ENCODE measurements at regions not wholly inside any gene's neighbourhood (a gene's known extent, or its start where the extent isn't known, plus 50 kb on each side); places are given as distances from the start of the nearest gene placed in this dataset.

DNA sequence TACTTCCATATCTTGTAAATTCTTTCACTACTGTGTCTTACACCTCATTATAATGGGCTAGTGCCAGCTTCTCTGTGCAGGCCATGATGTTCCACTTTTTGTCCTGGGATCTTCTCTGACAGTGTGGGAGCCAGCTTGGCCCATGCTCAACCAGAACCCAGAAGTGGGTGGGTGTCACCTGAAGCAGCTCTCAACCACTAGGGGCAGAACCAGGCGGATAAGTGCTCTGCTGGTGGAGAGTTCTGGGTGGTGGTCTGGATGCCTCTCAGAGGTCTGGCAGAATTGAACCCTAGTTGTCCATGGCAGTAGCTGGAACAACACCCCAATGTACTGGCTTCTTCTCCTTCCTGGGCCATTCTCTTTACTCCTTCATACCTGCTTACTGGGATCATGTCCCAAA, 254.1 kb upstream of the N4BP1 start:
- peaks cover 24% of the 10 kb centered on the region for H3K27me3 Mint-ChIP-seq (ENCODE audit: insufficient read depth, unreplicated experiment)
- H3K4me1 Mint-ChIP-seq (ENCODE audit: low read depth, unreplicated experiment), result no peaks in the 10 kb centered on the region
- CTCF ChIA-PET, result no interaction called here
- no peak overlapping the region for H3K27ac Mint-ChIP-seq (ENCODE audit: unreplicated experiment)
- no peaks in the 10 kb centered on the region for H3K36me3 Mint-ChIP-seq (ENCODE audit: insufficient read depth, unreplicated experiment)
- no peaks in the 10 kb centered on the region for H3K9me3 Mint-ChIP-seq (ENCODE audit: unreplicated experiment)
- no peak overlapping the region for H3K4me3 ChIP-seq (ENCODE audit: low read depth, low read length)
- no peaks in the 10 kb centered on the region for H3K4me1 ChIP-seq
- H3K9me3 ChIP-seq, result no peaks in the 10 kb centered on the region
- TF ChIP-seq CTCF (IDR thresholded peaks at IDR 0.05; ENCODE audit: insufficient read depth in 1 of 2, low read depth in 1 of 2, low read length in 1 of 2, severe bottlenecking in 1 of 2, unreplicated experiment in 1 of 2), result peak in 1 of 2 experiments; percentile 24
- no peak for DNase-seq
- POLR2A ChIA-PET, result no interaction called here
- no peaks in the 10 kb centered on the region for H3K27me3 ChIP-seq (replicated peaks; ENCODE audit: control insufficient read depth, insufficient read depth, low read length)
- H3K36me3 ChIP-seq (ENCODE audit: control insufficient read depth, insufficient read depth, low read length), result no peaks in the 10 kb centered on the region
- intact Hi-C loops (cut with micrococcal nuclease; ENCODE audit: unreplicated experiment), result no loop called here
- H3K4me3 Mint-ChIP-seq (ENCODE audit: unreplicated experiment), result no peak overlapping the region
- no TSS peak for BruUV-seq (replicated peaks)

DNA sequence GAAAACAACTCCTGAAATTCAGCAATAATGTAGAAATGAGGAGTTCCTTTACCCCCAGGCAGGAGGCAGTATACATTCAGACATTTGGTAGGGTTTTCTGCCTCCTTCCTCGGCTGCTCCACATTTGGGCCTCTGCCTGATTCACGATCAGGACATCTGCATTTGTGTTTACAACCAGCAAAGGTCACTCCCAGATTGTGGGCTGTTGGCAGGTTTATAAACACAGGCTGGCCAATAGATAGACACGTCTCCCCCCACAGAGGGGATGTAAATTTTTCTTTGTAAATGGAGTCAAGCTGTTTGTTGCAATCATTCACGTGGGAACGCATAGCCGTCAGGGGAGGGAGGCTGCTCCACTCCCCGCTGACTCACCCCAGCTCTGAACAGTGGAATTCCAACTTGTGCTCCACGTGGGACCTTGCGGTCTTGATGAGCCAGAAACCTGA, 252.1 kb upstream of the N4BP1 start:
- Mint-ChIP-seq H3K4me3 (ENCODE audit: unreplicated experiment) (no peak overlapping the region), H3K4me1 (ENCODE audit: low read depth, unreplicated experiment) (no peaks in the 10 kb centered on the region), H3K9me3 (ENCODE audit: unreplicated experiment) (no peaks in the 10 kb centered on the region), H3K36me3 (ENCODE audit: insufficient read depth, unreplicated experiment) (no peaks in the 10 kb centered on the region), H3K27ac (ENCODE audit: unreplicated experiment) (no peak overlapping the region), H3K27me3 (ENCODE audit: insufficient read depth, unreplicated experiment) (peaks cover 24% of the 10 kb centered on the region)
- BruUV-seq (replicated peaks), result no TSS peak
- no peak for TF ChIP-seq CTCF (IDR thresholded peaks at IDR 0.05; ENCODE audit: insufficient read depth in 1 of 2, low read depth in 1 of 2, low read length in 1 of 2, severe bottlenecking in 1 of 2, unreplicated experiment in 1 of 2)
- no peak for DNase-seq
- Histone ChIP-seq H3K27me3 (replicated peaks; ENCODE audit: control insufficient read depth, insufficient read depth, low read length) (no peaks in the 10 kb centered on the region), H3K4me3 (ENCODE audit: low read depth, low read length) (no peak overlapping the region), H3K36me3 (ENCODE audit: control insufficient read depth, insufficient read depth, low read length) (no peaks in the 10 kb centered on the region), H3K4me1 (no peaks in the 10 kb centered on the region), H3K9me3 (no peaks in the 10 kb centered on the region)
- POLR2A ChIA-PET, result no interaction called here
- intact Hi-C loops (cut with micrococcal nuclease; ENCODE audit: unreplicated experiment), result no loop called here
- CTCF ChIA-PET, result interaction anchor here (1.0 kb wide), 1 partner anchor 14 kb away, joined by 3 read pairs; no protein-coding TSS in a partner anchor

GRCh38 chr16:48860341-48860740, 250.4 kb upstream of the N4BP1 start:
- no peak overlapping the region for H3K4me3 ChIP-seq (ENCODE audit: low read depth, low read length)
- no peak for TF ChIP-seq CTCF (IDR thresholded peaks at IDR 0.05; ENCODE audit: insufficient read depth in 1 of 2, low read depth in 1 of 2, low read length in 1 of 2, severe bottlenecking in 1 of 2, unreplicated experiment in 1 of 2)
- H3K9me3 ChIP-seq, result no peaks in the 10 kb centered on the region
- no peak overlapping the region for H3K27ac Mint-ChIP-seq (ENCODE audit: unreplicated experiment)
- no peaks in the 10 kb centered on the region for H3K4me1 Mint-ChIP-seq (ENCODE audit: low read depth, unreplicated experiment)
- no peaks in the 10 kb centered on the region for H3K36me3 Mint-ChIP-seq (ENCODE audit: insufficient read depth, unreplicated experiment)
- no peaks in the 10 kb centered on the region for H3K4me1 ChIP-seq
- no peak for DNase-seq
- no TSS peak for BruUV-seq (replicated peaks)
- H3K9me3 Mint-ChIP-seq (ENCODE audit: unreplicated experiment), result no peaks in the 10 kb centered on the region
- POLR2A ChIA-PET, result no interaction called here
- H3K4me3 Mint-ChIP-seq (ENCODE audit: unreplicated experiment), result no peak overlapping the region
- H3K36me3 ChIP-seq (ENCODE audit: control insufficient read depth, insufficient read depth, low read length), result no peaks in the 10 kb centered on the region
- no peaks in the 10 kb centered on the region; the same call in 1 of the 2 replicates for H3K27me3 ChIP-seq (replicated peaks; ENCODE audit: control insufficient read depth, insufficient read depth, low read length)
- peaks cover 33% of the 10 kb centered on the region for H3K27me3 Mint-ChIP-seq (ENCODE audit: insufficient read depth, unreplicated experiment)
- intact Hi-C loops (cut with micrococcal nuclease; ENCODE audit: unreplicated experiment), result no loop called here
- CTCF ChIA-PET, result no interaction called here

Data from Caco-2 (cell line).